Body of pancreas (tissue), 4 donors: ENCODE measurements at regions not wholly inside any gene's neighbourhood (a gene's known extent, or its start where the extent isn't known, plus 50 kb on each side); places are given as distances from the start of the nearest gene placed in this dataset.

Experiments used
- ATAC-seq: fragments of 150-250 bp; one replicate; pipeline ENCODE4 v1.9.1; 2016
- DNase-seq, 4 donors: peaks; one replicate each; pipeline ENCODE4 v3.0.0-alpha.2; 2019
- H3K27ac ChIP-seq, 4 donors: fragments of 200-600 bp; sonication (generic); 1 replicate in 3 of 4; 2 replicates in 1 of 4; pipeline versions ENCODE4 v1.5.1 to v1.6.1; 2016 to 2019; ENCODE audit warnings: mild to moderate bottlenecking in 1 of 4, mixed read lengths in 1 of 4, moderate library complexity in 1 of 4
- H3K27me3 ChIP-seq, 2 donors: fragments of 200-600 bp; sonication (generic); one replicate each; pipeline ENCODE4 v1.6.0; 2016; ENCODE audit warnings: mild to moderate bottlenecking in 1 of 2
- H3K36me3 ChIP-seq, 2 donors: fragments of 200-600 bp; sonication (generic); replicated peaks in 1 of 2; 2 replicates each; pipeline ENCODE4 v1.5.1; 2016; ENCODE audit warnings: low read depth in 2 of 2; ENCODE audit not compliant: insufficient read depth in 1 of 2
- H3K4me1 ChIP-seq: fragments of 200-600 bp; sonication (generic); one replicate; pipeline ENCODE4 v1.6.0; 2016
- H3K4me3 ChIP-seq, 2 donors: fragments of 200-600 bp; sonication (generic); 1 replicate in 1 of 2; 2 replicates in 1 of 2; pipeline ENCODE4 v1.5.1; 2016 to 2019
- H3K9me3 ChIP-seq, 3 donors: fragments of 200-600 bp; sonication (generic); 1 replicate in 2 of 3; 2 replicates in 1 of 3; pipeline ENCODE4 v1.5.1; 2016
- CTCF ChIP-seq, 7 experiments: fragments of 450-650 bp in 4 of 7; fragments of 200-600 bp in 3 of 7; sonication (generic) in 3 of 7; IDR thresholded peaks; one replicate each; pipeline ENCODE4 v1.5.1; 2016 to 2019; ENCODE audit warnings: antibody characterized with exemption in 7 of 7
- POLR2A ChIP-seq, 3 donors: fragments of 450-650 bp; IDR thresholded peaks; one replicate each; pipeline ENCODE4 v1.6.1; 2016; ENCODE audit warnings: antibody characterized with exemption in 3 of 3, mild to moderate bottlenecking in 2 of 3
- WGBS, 2 donors: methylation state at CpG; one replicate each; pipeline ENCODE4 v1.1.5; 2017; 5-methylcytosine and 5-hydroxymethylcytosine counted together
- intact Hi-C: fragments of 100-400 bp; cut with DNase I; formaldehyde crosslinking; loops from one replicate; pipeline ENCODE4 v1.15.1; 2023

- no peak overlapping the region for H3K4me3 ChIP-seq
- no peak for DNase-seq
- H3K4me1 ChIP-seq, result no peaks in the 10 kb centered on the region
- WGBS, 2 donors, result 80% methylated on average over 12 of the region's 12 CpGs
- intact Hi-C loops, result no loop called here
- no peaks in the 10 kb centered on the region for H3K27me3 ChIP-seq
- no peak overlapping the region for H3K27ac ChIP-seq
- no peak for ATAC-seq
- H3K36me3 ChIP-seq, result no peaks in the 10 kb centered on the region
- no peaks in the 10 kb centered on the region for H3K9me3 ChIP-seq
- TF ChIP-seq POLR2A (IDR thresholded peaks at IDR 0.05) (no peak), CTCF (IDR thresholded peaks at IDR 0.05) (no peak)
Measured at GRCh38 chr7:156166692-156167416, 354.6 kb upstream of the SHH start.

- no peak for DNase-seq
- Histone ChIP-seq H3K36me3 (no peaks in the 10 kb centered on the region), H3K4me3 (no peak overlapping the region), H3K27me3 (no peaks in the 10 kb centered on the region), H3K9me3 (no peaks in the 10 kb centered on the region), H3K27ac (no peak overlapping the region), H3K4me1 (no peaks in the 10 kb centered on the region)
- TF ChIP-seq POLR2A (IDR thresholded peaks at IDR 0.05) (no peak), CTCF (IDR thresholded peaks at IDR 0.05) (no peak)
- ATAC-seq, result no peak
- WGBS, 2 donors, result 67 to 80% methylated on average over 3 of the region's 3 CpGs
- intact Hi-C loops, result no loop called here
Measured at GRCh38 chr7:156163747-156164146, 351.5 kb upstream of the SHH start.

- TF ChIP-seq CTCF (IDR thresholded peaks at IDR 0.05), result no peak
- TF ChIP-seq POLR2A (IDR thresholded peaks at IDR 0.05), result no peak
- Histone ChIP-seq H3K27ac (no peak overlapping the region), H3K27me3 (no peaks in the 10 kb centered on the region), H3K9me3 (no peaks in the 10 kb centered on the region), H3K4me3 (no peak overlapping the region), H3K4me1 (no peaks in the 10 kb centered on the region), H3K36me3 (no peaks in the 10 kb centered on the region)
- 63 to 67% methylated on average over 9 of the region's 9 CpGs for WGBS, 2 donors
- intact Hi-C loops, result no loop called here
- ATAC-seq (no peak), DNase-seq (no peak)
Measured at GRCh38 chr7:156162451-156162850, 350.2 kb upstream of the SHH start.

- H3K27me3 ChIP-seq, result no peaks in the 10 kb centered on the region
- H3K9me3 ChIP-seq, result no peaks in the 10 kb centered on the region
- TF ChIP-seq CTCF (IDR thresholded peaks at IDR 0.05) (no peak), POLR2A (IDR thresholded peaks at IDR 0.05) (no peak)
- H3K27ac ChIP-seq, result no peak overlapping the region
- no peak overlapping the region for H3K4me3 ChIP-seq
- no peaks in the 10 kb centered on the region for H3K4me1 ChIP-seq
- intact Hi-C loops, result no loop called here
- ATAC-seq (no peak), DNase-seq (no peak)
- WGBS, 2 donors, result 48 to 53% methylated on average over 15 of the region's 15 CpGs
- H3K36me3 ChIP-seq, result no peaks in the 10 kb centered on the region
Measured at GRCh38 chr7:156160811-156161210, 348.5 kb upstream of the SHH start.

DNA sequence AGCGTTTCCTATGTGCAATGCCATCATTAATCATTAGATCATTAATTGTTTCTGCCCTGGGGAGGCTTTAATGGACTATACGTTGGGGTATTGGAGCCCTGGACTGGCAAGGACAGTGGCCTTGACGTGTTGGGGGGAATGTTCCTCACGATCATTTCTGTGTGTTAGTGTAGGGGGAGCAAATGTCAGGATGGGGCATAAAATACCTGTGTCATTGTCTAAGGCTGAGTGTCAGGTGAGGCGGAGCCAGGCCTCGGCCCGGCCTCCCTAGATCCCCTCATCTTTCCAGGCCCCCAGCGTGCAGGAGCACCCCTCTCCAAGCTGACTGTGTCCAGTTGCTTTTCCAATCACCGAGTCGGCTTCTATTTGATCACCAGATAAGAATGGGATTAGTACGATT, 346.4 kb upstream of the SHH start:
- 62 to 78% methylated on average over 9 to 11 of the region's 11 CpGs for WGBS, 2 donors
- TF ChIP-seq POLR2A (IDR thresholded peaks at IDR 0.05) (no peak), CTCF (IDR thresholded peaks at IDR 0.05) (no peak)
- H3K4me3 ChIP-seq, result no peak overlapping the region
- no peak overlapping the region for H3K27ac ChIP-seq
- H3K9me3 ChIP-seq, result no peaks in the 10 kb centered on the region
- H3K36me3 ChIP-seq, result no peaks in the 10 kb centered on the region
- DNase-seq (no peak), ATAC-seq (no peak)
- H3K27me3 ChIP-seq, result no peaks in the 10 kb centered on the region
- no peaks in the 10 kb centered on the region for H3K4me1 ChIP-seq
- intact Hi-C loops, result no loop called here
